ENCODE measurements at regions not wholly inside any gene's neighbourhood (a gene's known extent, or its start where the extent isn't known, plus 50 kb on each side); places are given as distances from the start of the nearest gene placed in this dataset.

DNA sequence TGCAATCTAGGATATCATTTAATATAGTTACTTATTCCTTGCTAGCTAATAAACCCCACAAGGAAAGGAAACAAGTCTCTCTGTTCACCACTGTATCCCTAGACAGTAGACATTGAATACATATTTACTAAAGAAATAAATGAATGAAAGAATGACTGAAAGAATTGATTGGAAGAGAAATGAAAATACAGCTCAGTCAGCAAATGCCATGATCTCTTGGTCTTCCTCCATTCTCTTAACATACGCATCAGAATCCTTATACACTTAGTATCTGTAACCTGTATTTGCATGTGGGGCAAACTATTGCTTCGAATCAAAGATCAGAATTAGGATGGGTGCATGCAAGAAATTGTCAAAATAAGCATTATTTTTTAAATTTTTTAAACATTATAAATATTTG is 500.8 kb upstream of the ADGRL2 start:
- TF ChIP-seq ZBTB7A (CRISPR knock-in tag; IDR thresholded peaks at IDR 0.05) = no peak
- TF ChIP-seq ARID2 (CRISPR knock-in tag; IDR thresholded peaks at IDR 0.05; ENCODE audit: borderline replicate concordance) = no peak
- TF ChIP-seq, protein P1, sequence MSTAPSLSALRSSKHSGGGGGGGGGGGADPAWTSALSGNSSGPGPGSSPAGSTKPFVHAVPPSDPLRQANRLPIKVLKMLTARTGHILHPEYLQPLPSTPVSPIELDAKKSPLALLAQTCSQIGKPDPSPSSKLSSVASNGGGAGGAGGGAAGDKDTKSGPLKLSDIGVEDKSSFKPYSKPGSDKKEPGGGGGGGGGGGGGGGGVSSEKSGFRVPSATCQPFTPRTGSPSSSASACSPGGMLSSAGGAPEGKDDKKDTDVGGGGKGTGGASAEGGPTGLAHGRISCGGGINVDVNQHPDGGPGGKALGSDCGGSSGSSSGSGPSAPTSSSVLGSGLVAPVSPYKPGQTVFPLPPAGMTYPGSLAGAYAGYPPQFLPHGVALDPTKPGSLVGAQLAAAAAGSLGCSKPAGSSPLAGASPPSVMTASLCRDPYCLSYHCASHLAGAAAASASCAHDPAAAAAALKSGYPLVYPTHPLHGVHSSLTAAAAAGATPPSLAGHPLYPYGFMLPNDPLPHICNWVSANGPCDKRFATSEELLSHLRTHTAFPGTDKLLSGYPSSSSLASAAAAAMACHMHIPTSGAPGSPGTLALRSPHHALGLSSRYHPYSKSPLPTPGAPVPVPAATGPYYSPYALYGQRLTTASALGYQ (CRISPR knock-in tag; IDR thresholded peaks at IDR 0.05) = no peak
- TF ChIP-seq DMAP1 (CRISPR knock-in tag; IDR thresholded peaks at IDR 0.05) = no peak
- TF ChIP-seq STAG1 (CRISPR knock-in tag; IDR thresholded peaks at IDR 0.05) = no peak
- TF ChIP-seq, protein P2, sequence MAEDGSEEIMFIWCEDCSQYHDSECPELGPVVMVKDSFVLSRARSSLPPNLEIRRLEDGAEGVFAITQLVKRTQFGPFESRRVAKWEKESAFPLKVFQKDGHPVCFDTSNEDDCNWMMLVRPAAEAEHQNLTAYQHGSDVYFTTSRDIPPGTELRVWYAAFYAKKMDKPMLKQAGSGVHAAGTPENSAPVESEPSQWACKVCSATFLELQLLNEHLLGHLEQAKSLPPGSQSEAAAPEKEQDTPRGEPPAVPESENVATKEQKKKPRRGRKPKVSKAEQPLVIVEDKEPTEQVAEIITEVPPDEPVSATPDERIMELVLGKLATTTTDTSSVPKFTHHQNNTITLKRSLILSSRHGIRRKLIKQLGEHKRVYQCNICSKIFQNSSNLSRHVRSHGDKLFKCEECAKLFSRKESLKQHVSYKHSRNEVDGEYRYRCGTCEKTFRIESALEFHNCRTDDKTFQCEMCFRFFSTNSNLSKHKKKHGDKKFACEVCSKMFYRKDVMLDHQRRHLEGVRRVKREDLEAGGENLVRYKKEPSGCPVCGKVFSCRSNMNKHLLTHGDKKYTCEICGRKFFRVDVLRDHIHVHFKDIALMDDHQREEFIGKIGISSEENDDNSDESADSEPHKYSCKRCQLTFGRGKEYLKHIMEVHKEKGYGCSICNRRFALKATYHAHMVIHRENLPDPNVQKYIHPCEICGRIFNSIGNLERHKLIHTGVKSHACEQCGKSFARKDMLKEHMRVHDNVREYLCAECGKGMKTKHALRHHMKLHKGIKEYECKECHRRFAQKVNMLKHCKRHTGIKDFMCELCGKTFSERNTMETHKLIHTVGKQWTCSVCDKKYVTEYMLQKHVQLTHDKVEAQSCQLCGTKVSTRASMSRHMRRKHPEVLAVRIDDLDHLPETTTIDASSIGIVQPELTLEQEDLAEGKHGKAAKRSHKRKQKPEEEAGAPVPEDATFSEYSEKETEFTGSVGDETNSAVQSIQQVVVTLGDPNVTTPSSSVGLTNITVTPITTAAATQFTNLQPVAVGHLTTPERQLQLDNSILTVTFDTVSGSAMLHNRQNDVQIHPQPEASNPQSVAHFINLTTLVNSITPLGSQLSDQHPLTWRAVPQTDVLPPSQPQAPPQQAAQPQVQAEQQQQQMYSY (CRISPR knock-in tag; IDR thresholded peaks at IDR 0.05) = no peak
- no peak for TF ChIP-seq ASH2L (IDR thresholded peaks at IDR 0.05; ENCODE audit: insufficient read length, low read depth, low read length)
- TF ChIP-seq CBX1 (IDR thresholded peaks at IDR 0.05; ENCODE audit: low read depth) = no peak
- no peak for TF ChIP-seq TAF15 (IDR thresholded peaks at IDR 0.05; ENCODE audit: low read depth, low read length, poor library complexity, severe bottlenecking)
- no peak for TF ChIP-seq MXI1 (IDR thresholded peaks at IDR 0.05; ENCODE audit: borderline replicate concordance, low read depth, low read length)
- no peak for TF ChIP-seq ZNF550 (CRISPR knock-in tag; IDR thresholded peaks at IDR 0.05; ENCODE audit: borderline replicate concordance)

Data from HepG2 (cell line).